NCI-H2107 treated with DMSO at 0.1 percent for 48 hours (cell line): ENCODE measurements at regions not wholly inside any gene's neighbourhood (a gene's known extent, or its start where the extent isn't known, plus 50 kb on each side); places are given as distances from the start of the nearest gene placed in this dataset.

Experiments used
- DNase-seq: peaks from one replicate; lab custom pipeline; 2025; ENCODE audit not compliant: unreplicated experiment; lab: John Stamatoyannopoulos, UW

DNA sequence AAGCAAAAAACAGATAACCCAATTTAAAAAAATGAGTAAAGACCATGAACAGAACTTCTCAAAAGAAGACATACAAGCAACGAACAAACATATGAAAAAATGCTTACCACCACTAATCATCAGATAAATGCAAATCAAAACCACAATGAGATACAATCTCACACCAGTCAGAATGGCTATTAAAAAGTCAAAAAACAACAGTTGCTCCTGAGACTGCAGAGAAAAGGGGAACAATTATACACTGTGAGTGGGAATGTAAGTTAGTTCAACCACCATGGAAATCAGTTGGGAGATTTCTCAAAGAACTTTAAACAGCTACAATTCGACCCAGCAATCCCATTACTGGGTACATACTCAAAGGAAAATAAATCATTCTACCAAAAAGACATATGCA, 131.6 kb downstream of the PTGER3 start:
- DNase-seq, result no peak

DNA sequence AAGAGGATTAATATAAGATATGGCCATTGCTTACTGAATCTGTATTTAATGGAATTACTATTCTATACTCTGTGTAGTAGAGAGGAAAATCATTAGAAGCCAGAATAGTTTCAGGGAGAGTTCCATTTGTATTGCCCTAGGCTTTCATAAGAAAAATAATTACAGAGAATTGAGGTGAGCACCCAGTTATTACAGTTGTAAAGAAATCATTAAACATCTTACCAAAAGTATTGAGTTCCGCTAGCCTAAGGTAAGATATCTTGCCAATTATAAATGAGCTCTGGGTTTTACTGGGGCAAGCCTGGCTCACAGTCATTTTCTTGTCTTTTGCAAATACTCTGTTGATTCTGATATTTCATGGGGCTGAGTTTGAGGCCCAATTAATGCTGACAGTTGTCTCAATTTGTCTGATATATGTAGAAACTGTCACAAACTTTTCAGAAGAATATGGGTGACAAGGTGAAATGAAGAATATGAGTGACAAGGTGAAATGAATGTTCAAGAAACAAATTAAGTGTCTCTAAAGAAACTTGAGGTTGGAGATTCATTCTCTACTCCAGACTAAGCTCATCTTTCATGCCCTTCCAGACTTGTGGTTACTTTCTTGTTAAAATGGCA, 127.8 kb downstream of the PTGER3 start:
- no peak for DNase-seq
